ENCODE measurements at regions not wholly inside any gene's neighbourhood (a gene's known extent, or its start where the extent isn't known, plus 50 kb on each side); places are given as distances from the start of the nearest gene placed in this dataset.

DNA sequence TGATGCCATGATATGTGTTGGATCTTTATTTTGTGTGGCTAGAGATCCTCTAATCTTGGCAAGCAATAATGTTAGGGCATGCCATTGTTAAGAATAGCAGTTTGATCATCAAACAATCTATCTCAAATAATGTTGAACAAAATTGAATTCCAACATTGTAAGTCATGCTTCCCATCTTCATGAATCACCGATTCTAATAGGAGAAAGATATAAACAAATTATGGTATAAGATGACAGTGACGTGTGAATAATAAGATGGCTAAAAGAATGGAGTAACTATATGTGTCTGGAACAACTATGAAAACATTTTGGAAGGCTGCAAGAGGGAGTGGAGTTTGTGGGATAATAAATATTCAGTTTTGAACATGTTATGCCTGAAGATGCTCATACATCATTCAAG lies 208.4 kb downstream of the DTHD1 start (continued):
- TF ChIP-seq, protein P1, sequence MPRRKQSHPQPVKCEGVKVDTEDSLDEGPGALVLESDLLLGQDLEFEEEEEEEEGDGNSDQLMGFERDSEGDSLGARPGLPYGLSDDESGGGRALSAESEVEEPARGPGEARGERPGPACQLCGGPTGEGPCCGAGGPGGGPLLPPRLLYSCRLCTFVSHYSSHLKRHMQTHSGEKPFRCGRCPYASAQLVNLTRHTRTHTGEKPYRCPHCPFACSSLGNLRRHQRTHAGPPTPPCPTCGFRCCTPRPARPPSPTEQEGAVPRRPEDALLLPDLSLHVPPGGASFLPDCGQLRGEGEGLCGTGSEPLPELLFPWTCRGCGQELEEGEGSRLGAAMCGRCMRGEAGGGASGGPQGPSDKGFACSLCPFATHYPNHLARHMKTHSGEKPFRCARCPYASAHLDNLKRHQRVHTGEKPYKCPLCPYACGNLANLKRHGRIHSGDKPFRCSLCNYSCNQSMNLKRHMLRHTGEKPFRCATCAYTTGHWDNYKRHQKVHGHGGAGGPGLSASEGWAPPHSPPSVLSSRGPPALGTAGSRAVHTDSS (tag by site-specific recombination; IDR thresholded peaks at IDR 0.05), result no peak
- TF ChIP-seq, protein P2, sequence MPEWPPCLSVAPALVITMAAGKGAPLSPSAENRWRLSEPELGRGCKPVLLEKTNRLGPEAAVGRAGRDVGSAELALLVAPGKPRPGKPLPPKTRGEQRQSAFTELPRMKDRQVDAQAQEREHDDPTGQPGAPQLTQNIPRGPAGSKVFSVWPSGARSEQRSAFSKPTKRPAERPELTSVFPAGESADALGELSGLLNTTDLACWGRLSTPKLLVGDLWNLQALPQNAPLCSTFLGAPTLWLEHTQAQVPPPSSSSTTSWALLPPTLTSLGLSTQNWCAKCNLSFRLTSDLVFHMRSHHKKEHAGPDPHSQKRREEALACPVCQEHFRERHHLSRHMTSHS (tag by site-specific recombination; IDR thresholded peaks at IDR 0.05), result no peak
- TF ChIP-seq ZFP41 (tag by site-specific recombination; IDR thresholded peaks at IDR 0.05; ENCODE audit: borderline replicate concordance) (no peak), HOXD13 (CRISPR knock-in tag; IDR thresholded peaks at IDR 0.05; ENCODE audit: borderline replicate concordance) (no peak), ZNF561 (tag by site-specific recombination; IDR thresholded peaks at IDR 0.05; ENCODE audit: borderline replicate concordance) (no peak), ZNF248 (tag by site-specific recombination; IDR thresholded peaks at IDR 0.05) (no peak), ZNF426 (tag by site-specific recombination; IDR thresholded peaks at IDR 0.05) (no peak), IKZF3 (tag by site-specific recombination; IDR thresholded peaks at IDR 0.05) (no peak), ZNF169 (tag by site-specific recombination; IDR thresholded peaks at IDR 0.05) (no peak)
- TF ChIP-seq, protein P3, sequence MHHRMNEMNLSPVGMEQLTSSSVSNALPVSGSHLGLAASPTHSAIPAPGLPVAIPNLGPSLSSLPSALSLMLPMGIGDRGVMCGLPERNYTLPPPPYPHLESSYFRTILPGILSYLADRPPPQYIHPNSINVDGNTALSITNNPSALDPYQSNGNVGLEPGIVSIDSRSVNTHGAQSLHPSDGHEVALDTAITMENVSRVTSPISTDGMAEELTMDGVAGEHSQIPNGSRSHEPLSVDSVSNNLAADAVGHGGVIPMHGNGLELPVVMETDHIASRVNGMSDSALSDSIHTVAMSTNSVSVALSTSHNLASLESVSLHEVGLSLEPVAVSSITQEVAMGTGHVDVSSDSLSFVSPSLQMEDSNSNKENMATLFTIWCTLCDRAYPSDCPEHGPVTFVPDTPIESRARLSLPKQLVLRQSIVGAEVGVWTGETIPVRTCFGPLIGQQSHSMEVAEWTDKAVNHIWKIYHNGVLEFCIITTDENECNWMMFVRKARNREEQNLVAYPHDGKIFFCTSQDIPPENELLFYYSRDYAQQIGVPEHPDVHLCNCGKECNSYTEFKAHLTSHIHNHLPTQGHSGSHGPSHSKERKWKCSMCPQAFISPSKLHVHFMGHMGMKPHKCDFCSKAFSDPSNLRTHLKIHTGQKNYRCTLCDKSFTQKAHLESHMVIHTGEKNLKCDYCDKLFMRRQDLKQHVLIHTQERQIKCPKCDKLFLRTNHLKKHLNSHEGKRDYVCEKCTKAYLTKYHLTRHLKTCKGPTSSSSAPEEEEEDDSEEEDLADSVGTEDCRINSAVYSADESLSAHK (tag by site-specific recombination; IDR thresholded peaks at IDR 0.05), result no peak

GRCh38 chr4:36492041-36492440 lies 210.6 kb downstream of the DTHD1 start:
- Histone ChIP-seq H3K9me3 (ENCODE audit: control insufficient read depth, insufficient read depth, low read depth, low read length) (no peaks in the 10 kb centered on the region), H3K36me3 (ENCODE audit: control insufficient read depth in 2 of 2, insufficient read depth in 1 of 2, low read length in 2 of 2) (no peaks in the 10 kb centered on the region), H3K27ac (ENCODE audit: extremely low read depth, low read depth, low read length) (no peak overlapping the region), H3K4me1 (ENCODE audit: control insufficient read depth, insufficient read depth, low read length) (no peaks in the 10 kb centered on the region), H3K4me3 (ENCODE audit: low read depth, low read length) (no peak overlapping the region)
- TF ChIP-seq, protein P4, sequence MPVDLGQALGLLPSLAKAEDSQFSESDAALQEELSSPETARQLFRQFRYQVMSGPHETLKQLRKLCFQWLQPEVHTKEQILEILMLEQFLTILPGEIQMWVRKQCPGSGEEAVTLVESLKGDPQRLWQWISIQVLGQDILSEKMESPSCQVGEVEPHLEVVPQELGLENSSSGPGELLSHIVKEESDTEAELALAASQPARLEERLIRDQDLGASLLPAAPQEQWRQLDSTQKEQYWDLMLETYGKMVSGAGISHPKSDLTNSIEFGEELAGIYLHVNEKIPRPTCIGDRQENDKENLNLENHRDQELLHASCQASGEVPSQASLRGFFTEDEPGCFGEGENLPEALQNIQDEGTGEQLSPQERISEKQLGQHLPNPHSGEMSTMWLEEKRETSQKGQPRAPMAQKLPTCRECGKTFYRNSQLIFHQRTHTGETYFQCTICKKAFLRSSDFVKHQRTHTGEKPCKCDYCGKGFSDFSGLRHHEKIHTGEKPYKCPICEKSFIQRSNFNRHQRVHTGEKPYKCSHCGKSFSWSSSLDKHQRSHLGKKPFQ (tag by site-specific recombination; IDR thresholded peaks at IDR 0.05), result no peak
- TF ChIP-seq ZNF560 (tag by site-specific recombination; IDR thresholded peaks at IDR 0.05; ENCODE audit: borderline replicate concordance) (no peak), ZNF169 (tag by site-specific recombination; IDR thresholded peaks at IDR 0.05) (no peak), ZNF140 (tag by site-specific recombination; IDR thresholded peaks at IDR 0.05) (no peak), ZBTB44 (tag by site-specific recombination; IDR thresholded peaks at IDR 0.05) (no peak), MZF1 (tag by site-specific recombination; IDR thresholded peaks at IDR 0.05; ENCODE audit: borderline replicate concordance) (no peak), ZNF76 (tag by site-specific recombination; IDR thresholded peaks at IDR 0.05; ENCODE audit: borderline replicate concordance, low read depth) (no peak), ZSCAN23 (tag by site-specific recombination; IDR thresholded peaks at IDR 0.05) (no peak), ZNF24 (tag by site-specific recombination; IDR thresholded peaks at IDR 0.05) (no peak)
- POLR2A ChIA-PET, result no interaction called here
- CTCF ChIA-PET, result no interaction called here

All from HEK293 (cell line).